ENCODE measurements at regions not wholly inside any gene's neighbourhood (a gene's known extent, or its start where the extent isn't known, plus 50 kb on each side); places are given as distances from the start of the nearest gene placed in this dataset.

DNA sequence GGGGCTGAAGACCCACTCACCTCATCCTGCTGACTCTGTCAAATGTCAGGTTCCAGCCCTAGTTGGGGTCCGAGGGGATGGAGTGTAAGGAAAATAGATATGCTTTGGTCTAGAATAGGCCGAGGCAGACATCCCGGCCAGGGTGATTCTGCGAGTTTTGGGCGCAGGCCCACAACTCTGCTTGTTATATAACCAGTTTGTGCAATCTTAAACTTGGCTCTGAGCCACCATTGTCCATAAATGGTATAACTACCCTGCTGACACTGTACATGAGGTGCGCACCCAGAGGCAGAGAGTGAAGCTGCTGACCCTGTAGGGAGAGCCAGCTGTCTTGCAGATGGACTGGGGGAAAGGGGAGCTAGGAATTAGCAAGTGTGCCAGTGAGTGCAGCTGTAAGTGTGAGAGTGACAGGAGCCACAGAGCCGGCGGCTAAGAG is 1388.8 kb downstream of the AMY1C start:
- no peak for DNase-seq (ENCODE audit: low read depth)
- TF ChIP-seq, protein P1, sequence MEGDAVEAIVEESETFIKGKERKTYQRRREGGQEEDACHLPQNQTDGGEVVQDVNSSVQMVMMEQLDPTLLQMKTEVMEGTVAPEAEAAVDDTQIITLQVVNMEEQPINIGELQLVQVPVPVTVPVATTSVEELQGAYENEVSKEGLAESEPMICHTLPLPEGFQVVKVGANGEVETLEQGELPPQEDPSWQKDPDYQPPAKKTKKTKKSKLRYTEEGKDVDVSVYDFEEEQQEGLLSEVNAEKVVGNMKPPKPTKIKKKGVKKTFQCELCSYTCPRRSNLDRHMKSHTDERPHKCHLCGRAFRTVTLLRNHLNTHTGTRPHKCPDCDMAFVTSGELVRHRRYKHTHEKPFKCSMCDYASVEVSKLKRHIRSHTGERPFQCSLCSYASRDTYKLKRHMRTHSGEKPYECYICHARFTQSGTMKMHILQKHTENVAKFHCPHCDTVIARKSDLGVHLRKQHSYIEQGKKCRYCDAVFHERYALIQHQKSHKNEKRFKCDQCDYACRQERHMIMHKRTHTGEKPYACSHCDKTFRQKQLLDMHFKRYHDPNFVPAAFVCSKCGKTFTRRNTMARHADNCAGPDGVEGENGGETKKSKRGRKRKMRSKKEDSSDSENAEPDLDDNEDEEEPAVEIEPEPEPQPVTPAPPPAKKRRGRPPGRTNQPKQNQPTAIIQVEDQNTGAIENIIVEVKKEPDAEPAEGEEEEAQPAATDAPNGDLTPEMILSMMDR (conservative IDR thresholded peaks at IDR 0.05; ENCODE audit: low read depth, low read length) = no peak

DNA sequence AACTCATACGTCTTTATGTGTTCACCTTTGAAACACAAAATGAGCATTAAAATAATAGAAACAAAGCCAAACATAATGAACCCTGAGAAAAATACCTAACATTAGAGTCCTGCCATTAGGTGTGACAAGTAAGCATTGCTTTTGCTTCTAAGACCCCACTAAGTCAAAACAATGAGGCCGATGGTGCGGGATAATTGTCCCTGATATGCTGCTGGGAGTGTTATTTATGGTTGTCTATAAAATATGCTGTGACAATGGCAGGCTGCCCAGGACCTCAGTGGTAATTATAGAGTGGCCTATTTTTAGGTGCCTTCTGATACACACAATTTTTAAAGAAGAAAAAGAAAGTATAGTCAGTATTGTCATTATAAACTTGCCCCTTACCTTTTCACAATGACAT is 1423.1 kb downstream of the AMY1C start:
- no peak for DNase-seq (ENCODE audit: low read depth)
- no peak overlapping the region for H3K4me3 ChIP-seq (ENCODE audit: low read depth, low read length)

More for the DNA sequence above, 1388.8 kb downstream of the AMY1C start:
- no peak overlapping the region for H3K4me3 ChIP-seq (ENCODE audit: low read depth, low read length)

DNA sequence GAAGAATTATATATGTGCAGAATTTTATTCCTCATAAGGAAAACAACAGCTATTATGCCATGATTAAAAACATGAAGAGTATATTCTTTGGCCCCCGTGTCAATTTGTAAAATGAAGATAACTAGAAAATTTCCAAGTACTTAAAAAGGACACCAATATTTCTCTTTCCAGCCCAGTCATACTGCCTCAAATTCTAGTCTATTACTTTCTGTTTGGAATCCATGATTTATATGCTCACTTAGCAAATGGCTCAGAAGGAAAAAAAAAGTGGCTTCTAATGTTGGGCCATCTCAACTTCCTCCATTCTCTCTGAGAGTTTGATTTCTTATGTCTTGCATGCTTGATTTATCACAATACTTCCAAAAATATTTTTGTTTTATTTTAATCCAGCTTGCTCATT is 1431.1 kb downstream of the AMY1C start:
- DNase-seq (ENCODE audit: low read depth) = no peak
- TF ChIP-seq, protein P1 (conservative IDR thresholded peaks at IDR 0.05; ENCODE audit: low read depth, low read length) = no peak
- H3K4me3 ChIP-seq (ENCODE audit: low read depth, low read length) = no peak overlapping the region

More for the DNA sequence above, 1423.1 kb downstream of the AMY1C start:
- TF ChIP-seq, protein P1 (conservative IDR thresholded peaks at IDR 0.05; ENCODE audit: low read depth, low read length) = no peak

DNA sequence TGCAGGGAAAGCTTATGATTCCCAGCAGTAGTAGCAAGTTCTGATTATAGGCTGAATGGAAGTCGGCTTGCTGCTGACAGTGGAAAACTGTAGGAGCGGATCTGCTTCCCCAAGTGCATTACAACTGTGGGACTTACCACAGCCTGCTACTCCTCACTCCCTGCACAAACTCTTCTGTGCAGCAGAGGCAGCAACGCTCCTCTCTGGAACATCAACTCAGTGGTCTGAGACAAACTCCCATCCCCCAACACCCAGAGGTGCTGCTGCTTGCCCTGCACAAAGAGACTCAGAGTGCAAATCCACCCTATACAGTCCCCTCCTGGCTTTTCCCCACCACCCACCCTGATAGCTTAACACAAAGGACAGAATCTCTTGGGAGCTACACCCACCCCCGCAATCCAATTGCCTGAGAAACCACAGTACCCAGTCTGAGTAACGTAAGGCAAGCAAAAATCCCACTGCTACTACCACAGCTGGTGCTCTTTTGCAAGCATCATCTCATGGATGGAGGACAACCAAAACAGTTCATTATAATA is 1455.2 kb downstream of the AMY1C start:
- TF ChIP-seq, protein P1 (conservative IDR thresholded peaks at IDR 0.05; ENCODE audit: low read depth, low read length) = no peak
- no peak for DNase-seq (ENCODE audit: low read depth)
- no peak overlapping the region for H3K4me3 ChIP-seq (ENCODE audit: low read depth, low read length)

DNA sequence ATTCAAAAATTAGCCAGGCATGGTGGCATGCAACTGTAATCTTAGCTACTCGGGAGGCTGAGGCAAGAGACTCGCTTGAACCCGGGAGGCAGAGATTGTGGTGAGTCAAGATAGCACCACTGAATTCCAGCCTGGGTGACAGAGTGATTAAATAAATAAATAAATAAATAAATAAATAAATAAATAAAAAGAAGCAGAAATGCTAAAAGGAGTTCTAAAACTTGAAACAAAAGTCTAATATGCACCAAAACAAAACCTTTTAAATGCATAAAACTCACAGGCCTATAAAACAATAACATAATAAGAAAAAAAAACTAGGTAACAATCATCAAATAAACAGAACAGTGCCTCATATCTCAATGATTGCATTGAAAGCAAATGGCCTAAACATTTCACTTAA is 1458.9 kb downstream of the AMY1C start:
- DNase-seq (ENCODE audit: low read depth) = no peak
- no peak overlapping the region for H3K4me3 ChIP-seq (ENCODE audit: low read depth, low read length)
- TF ChIP-seq, protein P1 (conservative IDR thresholded peaks at IDR 0.05; ENCODE audit: low read depth, low read length) = no peak

DNA sequence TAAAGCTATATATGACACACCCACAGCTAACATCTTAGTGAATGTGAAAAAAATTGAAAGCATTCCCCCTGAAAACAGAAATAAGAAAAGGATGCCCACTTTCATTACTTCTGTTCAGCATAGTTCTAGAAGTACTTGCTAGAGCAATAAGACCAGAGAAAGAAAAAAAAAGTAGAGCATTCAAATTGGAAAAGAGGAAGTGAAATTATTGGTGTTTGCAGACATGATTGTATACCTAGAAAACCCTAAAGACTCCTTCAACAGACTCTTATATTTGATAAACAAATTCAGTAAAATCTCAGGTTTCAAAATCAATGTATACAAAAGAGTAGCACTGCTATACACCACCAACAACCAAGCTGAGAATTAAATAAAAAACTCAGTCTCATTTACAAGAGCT is 1461.0 kb downstream of the AMY1C start:
- DNase-seq (ENCODE audit: low read depth) = no peak

DNA sequence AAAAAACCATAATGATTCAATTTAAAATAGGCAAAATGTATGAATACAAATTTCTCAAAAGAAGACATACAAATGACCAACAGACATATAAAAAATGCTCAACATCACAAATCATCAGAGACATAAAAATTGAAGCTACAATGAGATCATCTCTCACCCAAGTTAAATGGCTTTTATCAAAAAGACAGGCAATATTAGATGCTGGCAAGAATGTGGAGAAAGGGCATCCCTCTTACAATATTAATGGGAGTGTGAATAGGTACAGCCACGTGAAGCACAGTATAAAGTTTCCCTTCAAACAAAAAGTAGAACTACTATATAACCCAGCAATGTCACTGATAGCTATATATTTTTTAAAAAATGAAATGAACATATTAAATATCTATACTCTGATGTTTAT is 1481.7 kb downstream of the AMY1C start:
- TF ChIP-seq, protein P1 (conservative IDR thresholded peaks at IDR 0.05; ENCODE audit: low read depth, low read length) = no peak
- no peak for DNase-seq (ENCODE audit: low read depth)
- no peak overlapping the region for H3K4me3 ChIP-seq (ENCODE audit: low read depth, low read length)

More for the DNA sequence above, 1461.0 kb downstream of the AMY1C start:
- no peak overlapping the region for H3K4me3 ChIP-seq (ENCODE audit: low read depth, low read length)
- TF ChIP-seq, protein P1 (conservative IDR thresholded peaks at IDR 0.05; ENCODE audit: low read depth, low read length) = no peak
